KBM-7 (cell line): ENCODE measurements at regions not wholly inside any gene's neighbourhood (a gene's known extent, or its start where the extent isn't known, plus 50 kb on each side); places are given as distances from the start of the nearest gene placed in this dataset.

Experiments
- DNase-seq: peaks from one replicate; pipeline ENCODE4 v3.0.0-alpha.2; 2015
- in situ Hi-C: fragments of 300-500 bp; cut with MboI; formaldehyde crosslinking; loops from 2 replicates; pipeline ENCODE4 v1.14.3; 2020; ENCODE audit warnings: low sequenced_read_pairs, low pct_unique_long_range_greater_than_20kb, mixed read lengths

GRCh38 chrX:40267334-40268187, 169.8 kb upstream of the BCOR start:
- peak; percentile 88 for DNase-seq
- in situ Hi-C loops, result no loop called here

GRCh38 chrX:40266490-40267333, 169.0 kb upstream of the BCOR start:
- in situ Hi-C loops, result no loop called here
- peak; percentile 86 for DNase-seq

GRCh38 chrX:40265936-40266335, 168.2 kb upstream of the BCOR start:
- DNase-seq, result no peak
- in situ Hi-C loops, result no loop called here

DNA sequence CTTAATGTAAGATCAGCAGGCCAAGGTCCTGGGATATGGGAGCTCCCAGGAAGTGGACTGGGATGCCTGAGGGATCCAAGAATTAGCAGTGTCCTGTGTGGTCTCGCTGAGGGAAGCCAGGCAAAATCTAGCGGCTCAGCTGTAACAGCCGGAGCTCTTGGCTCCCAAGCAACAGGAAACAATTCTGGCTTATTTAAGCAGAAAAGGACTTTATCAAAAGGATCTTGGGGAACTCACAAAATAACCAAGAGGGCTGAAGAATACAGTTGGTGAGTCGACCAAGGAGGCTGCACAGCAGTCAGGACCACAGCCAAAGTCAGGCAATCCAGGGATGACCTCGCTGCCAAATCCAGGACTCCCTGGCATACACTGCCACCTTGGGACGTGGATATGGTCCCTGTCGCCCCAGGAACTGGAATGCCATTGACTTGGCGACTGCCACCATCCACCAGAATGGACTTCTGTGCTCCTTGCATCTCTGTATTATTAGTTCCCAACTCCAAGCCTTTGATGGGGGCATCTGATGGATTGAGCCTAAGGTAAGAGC, 165.3 kb upstream of the BCOR start:
- no peak for DNase-seq
- in situ Hi-C loops, result no loop called here

- in situ Hi-C loops, result no loop called here
- DNase-seq, result no peak
Observed at GRCh38 chrX:40262157-40263013, 164.6 kb upstream of the BCOR start.

- in situ Hi-C loops, result no loop called here
- no peak for DNase-seq
Observed at GRCh38 chrX:40261833-40262156, 164.0 kb upstream of the BCOR start.

DNA sequence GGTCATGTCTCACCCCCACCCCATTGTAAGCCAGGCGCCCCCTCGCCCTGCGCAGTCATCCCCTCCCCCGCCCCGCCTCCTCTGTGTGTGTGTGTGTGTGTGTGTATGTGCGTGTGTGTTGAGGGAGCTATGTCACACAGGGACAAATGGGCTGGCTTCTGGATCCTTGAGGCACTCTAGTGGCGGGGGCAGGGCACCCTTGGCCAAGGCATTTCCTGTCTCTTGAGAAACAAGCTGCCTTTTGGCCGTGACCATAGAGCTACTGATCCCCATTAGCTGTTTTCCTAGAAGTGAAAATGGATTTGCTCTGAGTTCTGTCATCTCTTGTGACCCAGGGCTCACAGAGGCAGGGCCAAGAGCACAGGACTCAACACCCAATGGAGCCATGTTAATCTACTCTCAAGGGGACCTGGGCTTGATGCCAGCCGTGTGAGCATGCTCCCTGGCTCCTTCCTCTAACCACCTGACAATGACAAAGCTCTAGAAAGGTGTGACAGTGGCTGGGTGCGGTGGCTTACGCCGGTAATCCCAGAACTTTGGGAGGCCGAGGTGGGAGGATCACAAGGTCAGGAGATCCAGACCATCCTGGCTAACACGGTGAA, 162.5 kb upstream of the BCOR start:
- no peak for DNase-seq
- in situ Hi-C loops, result no loop called here

- in situ Hi-C loops, result no loop called here
- no peak for DNase-seq
Observed at GRCh38 chrX:40258909-40259308, 161.2 kb upstream of the BCOR start.

- no peak for DNase-seq
- in situ Hi-C loops, result no loop called here
Observed at GRCh38 chrX:40253771-40254170, 156.0 kb upstream of the BCOR start.

DNA sequence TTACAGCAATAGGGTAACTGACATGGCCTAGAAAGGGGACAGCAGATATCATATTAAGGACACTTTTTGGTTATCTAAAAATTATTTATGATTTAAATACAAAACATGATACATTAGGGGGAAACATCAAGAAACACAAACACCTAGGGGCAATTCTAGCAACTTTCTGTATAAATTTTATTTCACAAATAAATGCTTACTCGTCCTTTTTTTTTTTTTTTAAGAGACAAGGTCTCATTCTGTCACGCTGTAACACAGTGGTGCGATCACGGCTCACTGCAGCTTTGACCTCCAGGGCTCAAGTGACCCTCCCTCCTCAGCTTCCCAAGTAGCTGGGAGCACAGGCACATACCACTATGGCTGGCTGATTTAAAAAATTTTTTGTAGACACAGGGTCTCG, 151.8 kb upstream of the BCOR start:
- in situ Hi-C loops, result no loop called here
- DNase-seq, result no peak

DNA sequence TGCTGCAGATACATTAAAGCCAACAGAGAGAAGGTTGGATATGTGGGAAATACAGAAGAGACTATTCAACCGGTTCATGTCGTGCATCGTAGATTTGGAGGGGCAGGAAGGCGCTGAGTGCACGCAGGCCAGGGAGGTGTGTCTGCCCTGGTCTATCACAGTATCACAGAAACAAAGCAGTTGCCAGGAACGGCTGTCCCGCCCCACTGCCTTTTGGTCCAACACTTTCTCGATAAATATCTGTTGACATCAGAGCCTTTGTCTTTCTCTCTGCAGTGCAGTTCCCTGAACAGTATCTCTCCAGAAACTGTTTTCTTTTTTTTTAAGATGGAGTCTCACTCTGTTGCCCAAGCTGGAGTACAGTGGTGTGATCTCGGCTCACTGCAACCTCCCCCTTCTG, 151.1 kb upstream of the BCOR start:
- in situ Hi-C loops, result no loop called here
- no peak for DNase-seq

DNA sequence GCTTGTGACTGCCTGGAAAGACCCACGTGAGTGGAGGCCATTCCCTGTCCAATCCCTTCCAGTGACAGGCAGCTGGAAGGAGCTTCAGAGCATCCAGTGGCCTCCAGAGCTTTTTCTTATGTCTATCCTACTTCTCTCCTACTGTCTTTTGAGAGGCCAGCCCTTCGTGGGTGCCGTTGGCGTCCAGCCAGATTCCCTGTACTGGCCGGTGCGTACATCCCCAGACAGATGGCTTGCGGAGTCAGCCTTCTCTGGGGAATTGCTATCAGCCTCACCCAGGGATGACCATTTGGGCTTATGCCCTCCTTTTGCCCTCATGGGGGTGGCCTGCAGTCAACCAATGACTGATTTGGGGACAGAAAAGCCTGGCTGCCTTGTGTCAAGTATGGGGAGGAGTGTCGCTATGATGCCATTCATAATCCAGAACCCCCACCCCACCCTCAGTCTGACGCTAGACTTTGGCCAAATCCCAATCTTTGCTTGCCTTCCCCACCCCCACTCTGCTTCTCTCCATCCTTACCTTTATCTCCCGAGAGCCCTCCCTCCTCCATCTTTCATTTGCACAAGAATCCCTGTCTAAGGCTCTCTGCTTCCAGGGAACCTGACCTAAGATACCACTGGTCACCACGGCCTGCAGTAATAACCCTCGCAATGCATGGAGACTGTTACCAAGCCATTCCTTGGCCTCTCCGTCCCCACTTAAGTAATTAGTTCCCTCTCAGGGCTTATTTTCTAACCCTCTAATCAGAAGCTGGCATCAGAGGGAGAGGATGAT, 150.3 kb upstream of the BCOR start:
- no peak for DNase-seq
- in situ Hi-C loops, result no loop called here

DNA sequence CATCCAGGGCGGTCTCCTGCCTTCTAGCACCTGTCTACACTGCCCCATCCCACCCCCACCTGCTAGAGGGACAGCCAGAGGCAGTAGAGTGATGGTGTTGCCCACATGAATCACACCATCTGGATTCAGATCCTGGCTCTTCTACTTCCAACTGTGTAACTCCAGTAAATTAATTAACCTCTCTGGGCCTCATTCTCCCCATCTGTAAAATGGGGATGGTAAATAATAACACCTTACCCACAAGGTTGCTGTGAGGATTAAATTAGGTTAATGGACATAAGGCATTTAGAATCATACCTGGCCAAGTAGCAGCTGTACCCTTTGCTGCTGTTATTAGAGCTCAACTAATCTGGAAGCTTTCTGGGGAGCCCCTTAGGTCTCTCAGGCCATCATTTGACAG, 149.6 kb upstream of the BCOR start:
- in situ Hi-C loops, result no loop called here
- no peak for DNase-seq

DNA sequence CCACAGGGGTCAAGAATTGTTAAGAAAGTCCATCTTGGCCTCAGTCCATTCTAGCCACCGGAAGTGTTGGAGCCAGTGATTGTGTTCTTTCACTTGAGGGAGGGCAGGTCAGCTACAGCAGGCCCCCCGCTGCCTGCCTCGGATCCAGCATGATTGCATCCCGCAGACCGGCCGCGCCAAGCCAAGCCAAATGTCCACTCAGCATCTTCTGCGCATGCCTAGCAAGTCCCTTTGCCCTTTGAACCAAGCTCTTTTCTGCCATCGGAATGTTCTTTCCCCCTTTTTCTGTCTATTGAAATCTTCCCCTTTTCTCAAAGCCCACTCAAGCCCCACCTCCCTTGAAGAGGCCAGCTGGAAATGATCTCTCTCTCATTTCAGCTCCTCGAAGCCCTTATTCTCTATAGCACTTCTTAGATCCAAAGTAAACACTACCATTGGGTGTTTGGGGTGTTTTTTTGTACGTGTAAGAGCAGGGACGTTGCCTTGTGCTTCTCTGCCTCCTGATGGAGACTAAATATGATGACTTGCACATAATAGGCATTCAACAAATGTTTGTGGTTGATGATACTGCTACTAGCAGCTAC, 147.8 kb upstream of the BCOR start:
- in situ Hi-C loops, result no loop called here
- no peak for DNase-seq

GRCh38 chrX:40244980-40245379, 147.2 kb upstream of the BCOR start:
- DNase-seq, result peak; percentile 31
- in situ Hi-C loops, result no loop called here

- no peak for DNase-seq
- in situ Hi-C loops, result no loop called here
Observed at GRCh38 chrX:40243755-40244515, 146.2 kb upstream of the BCOR start.

DNA sequence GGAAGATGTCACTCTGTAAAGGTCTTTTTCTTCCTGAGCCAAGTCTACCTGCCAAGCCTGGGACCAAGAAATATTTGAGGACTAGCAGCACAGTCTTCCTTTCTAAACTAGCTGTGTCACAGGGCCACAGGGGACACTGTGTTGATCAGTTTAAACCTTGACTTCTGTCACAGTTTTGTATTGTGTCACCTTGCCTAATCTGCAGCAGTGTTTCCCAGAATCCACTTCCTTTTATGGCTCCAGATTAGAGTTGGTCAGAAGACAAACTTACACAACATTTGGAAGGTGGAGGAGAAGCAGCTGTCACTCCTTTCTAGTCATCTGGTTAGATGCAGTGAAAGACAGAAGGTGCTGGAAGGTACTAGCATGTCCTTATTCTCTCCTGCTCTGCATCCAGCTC, 143.1 kb upstream of the BCOR start:
- in situ Hi-C loops, result no loop called here
- DNase-seq, result peak; percentile 24
